Hepatocyte (in vitro differentiated cells): ENCODE measurements at regions not wholly inside any gene's neighbourhood (a gene's known extent, or its start where the extent isn't known, plus 50 kb on each side); places are given as distances from the start of the nearest gene placed in this dataset.
"Not testable (repeated sequence)": the region's sequence is repeated elsewhere in the genome, so short reads cannot be mapped to it uniquely, and the experiment has no call there.

Experiments
- CTCF ChIP-seq: fragments of 200-600 bp; sonication (generic); IDR thresholded peaks from 2 replicates; pipeline ENCODE4 v1.5.1; 2016; ENCODE audit warnings: antibody characterized with exemption, mild to moderate bottlenecking; ENCODE audit not compliant: poor library complexity
- EZH2 ChIP-seq: fragments of 200-600 bp; sonication (generic); IDR thresholded peaks from 2 replicates; pipeline ENCODE4 v1.6.1; 2016; ENCODE audit warnings: antibody characterized with exemption, mild to moderate bottlenecking, borderline replicate concordance
- EZH2phosphoT487 ChIP-seq: fragments of 200-600 bp; sonication (generic); IDR thresholded peaks from one replicate; pipeline ENCODE4 v1.6.1; 2018; ENCODE audit warnings: antibody characterized with exemption, mild to moderate bottlenecking, low read depth, moderate library complexity; ENCODE audit not compliant: unreplicated experiment, severe bottlenecking

- not testable (repeated sequence) for TF ChIP-seq CTCF, EZH2phosphoT487, EZH2
Observed at GRCh38 chr1:149163063-149163444, 59.7 kb upstream of the NBPF9 start.
